ENCODE measurements at regions not wholly inside any gene's neighbourhood (a gene's known extent, or its start where the extent isn't known, plus 50 kb on each side); places are given as distances from the start of the nearest gene placed in this dataset.

DNA sequence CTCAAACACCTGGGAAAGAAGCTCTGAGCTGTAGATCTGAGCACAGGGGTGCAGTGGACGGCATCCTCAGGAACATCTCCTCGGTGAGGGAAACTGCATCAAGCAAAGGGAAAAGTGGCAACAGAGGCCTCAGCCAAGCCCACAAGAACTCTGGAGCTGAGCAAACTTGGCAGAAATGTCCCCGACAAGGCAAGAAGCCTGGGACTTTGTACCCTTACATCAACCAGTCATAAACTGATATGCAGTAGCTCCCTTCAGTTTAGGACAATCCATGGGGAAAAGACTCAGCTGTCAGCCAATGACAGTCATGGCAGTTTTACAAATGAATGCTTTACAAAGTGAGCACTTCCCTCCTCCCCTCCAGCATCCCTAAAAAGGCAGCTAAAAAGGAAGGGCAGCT lies 210.0 kb upstream of the DYNLRB2 start:
- H3K9me3 ChIP-seq (ENCODE audit: low read depth): no peaks in the 10 kb centered on the region
- H3K36me3 ChIP-seq: no peaks in the 10 kb centered on the region
- TF ChIP-seq, protein P1, sequence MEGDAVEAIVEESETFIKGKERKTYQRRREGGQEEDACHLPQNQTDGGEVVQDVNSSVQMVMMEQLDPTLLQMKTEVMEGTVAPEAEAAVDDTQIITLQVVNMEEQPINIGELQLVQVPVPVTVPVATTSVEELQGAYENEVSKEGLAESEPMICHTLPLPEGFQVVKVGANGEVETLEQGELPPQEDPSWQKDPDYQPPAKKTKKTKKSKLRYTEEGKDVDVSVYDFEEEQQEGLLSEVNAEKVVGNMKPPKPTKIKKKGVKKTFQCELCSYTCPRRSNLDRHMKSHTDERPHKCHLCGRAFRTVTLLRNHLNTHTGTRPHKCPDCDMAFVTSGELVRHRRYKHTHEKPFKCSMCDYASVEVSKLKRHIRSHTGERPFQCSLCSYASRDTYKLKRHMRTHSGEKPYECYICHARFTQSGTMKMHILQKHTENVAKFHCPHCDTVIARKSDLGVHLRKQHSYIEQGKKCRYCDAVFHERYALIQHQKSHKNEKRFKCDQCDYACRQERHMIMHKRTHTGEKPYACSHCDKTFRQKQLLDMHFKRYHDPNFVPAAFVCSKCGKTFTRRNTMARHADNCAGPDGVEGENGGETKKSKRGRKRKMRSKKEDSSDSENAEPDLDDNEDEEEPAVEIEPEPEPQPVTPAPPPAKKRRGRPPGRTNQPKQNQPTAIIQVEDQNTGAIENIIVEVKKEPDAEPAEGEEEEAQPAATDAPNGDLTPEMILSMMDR (IDR thresholded peaks at IDR 0.05; ENCODE audit: low read depth, low read length): no peak
- H3K4me3 ChIP-seq: no peak overlapping the region
- no peak overlapping the region for H3K27ac ChIP-seq
- H3K27me3 ChIP-seq: peaks cover 82% of the 10 kb centered on the region
- no peak for DNase-seq (ENCODE audit: low read depth in 1 of 2, low spot score in 1 of 2)
- no peaks in the 10 kb centered on the region for H3K4me1 ChIP-seq (ENCODE audit: low read depth)

GRCh38 chr16:80330150-80330549 lies 210.6 kb upstream of the DYNLRB2 start:
- H3K27ac ChIP-seq: no peak overlapping the region
- TF ChIP-seq, protein P1 (IDR thresholded peaks at IDR 0.05; ENCODE audit: low read depth, low read length): no peak
- no peak for DNase-seq (ENCODE audit: low read depth in 1 of 2, low spot score in 1 of 2)
- H3K36me3 ChIP-seq: no peaks in the 10 kb centered on the region
- H3K4me1 ChIP-seq (ENCODE audit: low read depth): no peaks in the 10 kb centered on the region
- no peaks in the 10 kb centered on the region for H3K9me3 ChIP-seq (ENCODE audit: low read depth)
- H3K4me3 ChIP-seq: no peak overlapping the region
- H3K27me3 ChIP-seq: peaks cover 88% of the 10 kb centered on the region

GRCh38 chr16:80327740-80328139 lies 213.1 kb upstream of the DYNLRB2 start:
- H3K27me3 ChIP-seq: peaks cover 88% of the 10 kb centered on the region
- no peak for DNase-seq (ENCODE audit: low read depth in 1 of 2, low spot score in 1 of 2)
- TF ChIP-seq, protein P1 (IDR thresholded peaks at IDR 0.05; ENCODE audit: low read depth, low read length): no peak

GRCh38 chr16:80324371-80324770 lies 216.4 kb upstream of the DYNLRB2 start:
- no peaks in the 10 kb centered on the region for H3K36me3 ChIP-seq
- no peaks in the 10 kb centered on the region for H3K9me3 ChIP-seq (ENCODE audit: low read depth)
- no peak overlapping the region for H3K27ac ChIP-seq
- DNase-seq (ENCODE audit: low read depth in 1 of 2, low spot score in 1 of 2): no peak
- H3K4me1 ChIP-seq (ENCODE audit: low read depth): no peaks in the 10 kb centered on the region
- peaks cover 87% of the 10 kb centered on the region for H3K27me3 ChIP-seq
- TF ChIP-seq, protein P1 (IDR thresholded peaks at IDR 0.05; ENCODE audit: low read depth, low read length): no peak
- H3K4me3 ChIP-seq: no peak overlapping the region

More at GRCh38 chr16:80327740-80328139, 213.1 kb upstream of the DYNLRB2 start:
- Histone ChIP-seq H3K9me3 (ENCODE audit: low read depth) (no peaks in the 10 kb centered on the region), H3K27ac (no peak overlapping the region), H3K4me3 (no peak overlapping the region), H3K36me3 (no peaks in the 10 kb centered on the region), H3K4me1 (ENCODE audit: low read depth) (no peaks in the 10 kb centered on the region)

DNA sequence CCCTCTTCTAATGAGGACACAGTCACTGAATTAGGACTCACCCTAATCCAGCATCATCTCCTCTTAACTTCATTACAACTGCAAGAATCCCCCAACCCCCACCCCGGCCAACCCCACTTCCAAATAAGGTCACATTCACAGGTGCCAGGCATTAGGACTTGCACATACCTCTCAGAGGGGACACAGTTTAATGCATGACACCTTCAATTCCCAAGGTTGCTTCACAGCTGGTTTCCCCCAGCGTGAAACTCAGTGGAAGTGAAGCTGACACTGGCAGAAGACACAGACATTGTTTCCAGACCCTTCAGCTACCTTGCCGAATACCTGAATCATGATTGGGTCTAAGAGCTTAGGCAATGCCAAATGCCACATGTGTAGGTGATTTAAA lies 217.0 kb upstream of the DYNLRB2 start:
- peaks cover 81% of the 10 kb centered on the region for H3K27me3 ChIP-seq
- no peaks in the 10 kb centered on the region for H3K9me3 ChIP-seq (ENCODE audit: low read depth)
- no peak overlapping the region for H3K27ac ChIP-seq
- no peak overlapping the region for H3K4me3 ChIP-seq
- TF ChIP-seq, protein P1 (IDR thresholded peaks at IDR 0.05; ENCODE audit: low read depth, low read length): no peak
- no peak for DNase-seq (ENCODE audit: low read depth in 1 of 2, low spot score in 1 of 2)
- H3K4me1 ChIP-seq (ENCODE audit: low read depth): no peaks in the 10 kb centered on the region
- no peaks in the 10 kb centered on the region for H3K36me3 ChIP-seq
